T-helper 2 cell treated with Interferon-gamma antibody and Interleukin-4, amounts not matched to agents 100 ng/mL and 5 ng/mL, for 36 hours (primary cell): ENCODE measurements at regions not wholly inside any gene's neighbourhood (a gene's known extent, or its start where the extent isn't known, plus 50 kb on each side); places are given as distances from the start of the nearest gene placed in this dataset.

Source experiments
- intact Hi-C: fragments of 100-400 bp; cut with micrococcal nuclease; formaldehyde crosslinking; loops from one replicate; pipeline ENCODE4 v1.15.1; 2023

DNA sequence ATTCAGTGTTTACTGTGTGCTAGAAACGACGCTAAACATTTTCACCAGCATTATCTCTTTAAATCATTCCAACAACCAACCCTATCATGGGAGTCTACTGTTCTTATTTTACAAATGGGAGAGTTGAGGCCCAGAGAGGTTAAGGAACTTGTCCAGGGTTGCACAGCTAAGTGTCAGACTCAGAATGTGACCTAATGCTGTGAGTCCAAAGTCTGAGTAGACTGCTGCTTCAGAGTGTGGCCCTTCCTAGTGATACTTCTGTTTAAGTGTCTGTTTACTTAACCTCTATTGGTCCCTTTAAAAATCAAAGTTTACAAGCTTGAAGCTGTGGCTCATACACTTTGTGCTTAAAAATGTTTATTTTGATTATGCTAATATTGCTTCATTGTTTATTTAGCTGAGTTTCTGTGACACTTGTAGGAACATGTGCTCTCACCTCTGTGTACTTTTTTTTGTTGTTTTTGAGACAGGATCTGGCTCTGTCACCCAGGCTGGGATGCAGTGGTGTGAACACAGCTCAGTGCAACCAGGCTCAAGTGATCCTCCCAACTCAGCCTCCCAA is 84.4 kb upstream of the SYPL1 start:
- intact Hi-C loops, result no loop called here

DNA sequence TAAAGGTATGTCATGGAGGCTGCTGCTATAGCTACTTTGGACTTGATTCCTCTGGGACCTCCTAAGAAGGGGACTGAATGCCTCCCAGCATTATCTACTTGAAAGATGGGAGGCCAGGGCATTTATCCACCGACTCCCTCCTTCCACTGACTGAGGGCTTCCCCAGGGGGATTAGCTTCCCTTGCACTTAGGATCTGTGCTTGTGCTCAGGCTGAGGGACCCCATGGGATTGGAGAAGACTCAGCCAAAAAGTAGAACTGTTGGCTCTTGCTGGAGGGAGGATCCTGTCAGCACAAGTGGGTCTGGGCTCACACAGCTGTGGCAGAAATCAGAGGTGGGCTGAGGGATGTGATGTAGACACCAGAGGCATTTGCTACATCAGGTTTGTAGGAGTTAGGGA is 81.5 kb upstream of the SYPL1 start:
- intact Hi-C loops, result no loop called here

DNA sequence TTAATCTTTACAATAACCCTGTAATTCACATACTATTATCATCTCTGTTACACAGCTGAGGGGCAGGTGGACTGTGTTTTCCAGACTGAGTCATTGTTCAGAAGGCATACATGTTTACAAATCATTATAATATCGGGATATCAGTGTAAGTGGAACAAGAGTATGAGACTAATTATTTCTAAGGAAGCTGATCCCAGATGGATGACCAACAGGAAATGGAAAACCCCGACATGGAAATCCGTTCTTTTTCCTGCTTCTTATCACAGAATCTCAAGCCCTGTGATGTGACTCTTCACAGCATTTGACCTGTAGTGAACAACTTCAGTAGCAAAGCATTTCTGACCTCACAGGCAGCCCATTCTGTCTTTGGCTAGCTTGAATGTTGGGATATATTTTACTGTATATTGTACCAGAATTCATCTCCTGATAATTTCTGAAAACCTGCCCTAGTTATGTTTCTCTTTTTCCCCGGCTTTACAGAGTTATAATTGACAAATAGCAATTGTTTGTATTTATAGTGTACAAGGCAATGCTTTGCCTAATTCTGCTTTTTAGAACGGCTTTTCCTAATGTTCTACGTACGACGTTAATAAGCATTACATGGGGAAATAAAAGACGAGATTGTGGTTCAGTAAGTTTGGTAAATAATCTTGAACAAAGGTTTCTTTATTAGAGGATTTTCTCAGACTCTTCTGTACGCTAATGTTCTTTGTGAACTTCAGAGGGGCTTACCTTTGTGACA is 78.6 kb upstream of the SYPL1 start:
- intact Hi-C loops, result no loop called here

DNA sequence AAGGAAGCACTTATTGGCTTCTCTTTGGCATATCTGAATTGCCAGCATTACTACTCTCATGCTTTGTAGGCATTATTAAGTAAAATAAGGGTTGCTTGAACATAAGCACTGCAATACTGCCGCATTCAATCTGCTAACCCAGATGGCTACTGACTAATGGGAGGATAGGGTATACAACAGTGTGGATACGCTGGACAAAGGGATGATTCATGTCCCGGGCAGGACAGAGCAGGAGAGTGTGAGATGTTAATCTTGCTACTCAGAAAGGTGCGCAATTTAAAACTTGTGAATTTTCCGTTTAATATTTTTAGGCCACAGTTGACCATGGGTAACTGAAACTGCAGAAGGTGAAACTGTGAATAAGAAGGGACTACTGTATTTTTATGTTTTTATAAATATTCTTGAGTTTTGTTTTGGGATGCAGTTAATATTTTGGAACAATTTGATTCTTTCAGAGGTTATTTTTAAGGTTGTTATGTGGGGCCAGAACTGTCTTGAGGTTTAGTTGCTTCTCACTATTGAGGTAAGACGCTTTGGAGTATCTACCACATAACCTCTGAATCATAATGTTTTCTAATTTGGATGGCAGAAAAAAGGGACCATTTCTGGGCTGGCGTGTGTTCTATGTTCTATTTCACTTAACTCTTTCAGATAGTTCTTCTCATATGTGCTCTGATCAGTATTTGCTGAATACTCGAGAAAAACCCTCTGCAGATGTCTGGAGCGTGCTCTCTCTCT is 75.7 kb upstream of the SYPL1 start:
- intact Hi-C loops, result no loop called here

DNA sequence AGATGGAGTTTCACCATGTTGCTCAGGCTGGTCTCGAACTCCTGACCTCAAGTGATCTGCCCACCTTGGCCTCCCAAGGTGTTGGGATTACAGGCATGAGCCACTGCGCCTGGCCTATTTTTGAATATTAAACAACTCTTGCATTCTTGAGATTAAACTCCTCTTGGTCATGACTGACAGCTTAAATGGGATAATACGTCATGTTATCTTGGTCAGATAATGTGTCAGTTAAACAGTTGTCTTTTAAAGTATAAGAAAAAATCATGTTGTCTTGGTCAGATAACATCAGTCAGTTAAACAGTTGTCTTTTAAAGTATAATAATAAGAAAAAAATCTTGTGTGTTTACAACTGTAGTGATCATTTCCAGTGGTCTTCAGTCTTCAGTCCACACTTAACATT is 73.6 kb upstream of the SYPL1 start:
- intact Hi-C loops, result no loop called here

DNA sequence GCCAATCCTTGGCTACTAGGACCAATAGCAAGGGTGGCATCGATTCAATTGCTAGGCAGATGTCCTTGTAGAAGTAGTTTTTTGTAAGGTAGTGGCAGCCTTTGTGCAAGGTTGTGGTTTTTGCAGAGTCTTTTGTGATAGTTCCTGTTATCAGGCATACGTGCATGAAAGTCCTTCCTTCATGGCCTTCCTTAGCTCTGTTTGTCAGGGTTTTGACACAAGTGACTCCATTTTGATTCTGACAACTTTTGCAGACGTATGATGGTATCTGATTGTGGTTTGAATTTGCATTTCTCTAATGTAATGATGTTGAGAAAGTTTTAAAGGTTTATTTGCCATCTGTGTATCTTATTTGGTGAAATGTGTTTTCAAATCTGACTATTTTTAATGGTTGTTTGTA is 71.8 kb upstream of the SYPL1 start:
- intact Hi-C loops, result no loop called here

DNA sequence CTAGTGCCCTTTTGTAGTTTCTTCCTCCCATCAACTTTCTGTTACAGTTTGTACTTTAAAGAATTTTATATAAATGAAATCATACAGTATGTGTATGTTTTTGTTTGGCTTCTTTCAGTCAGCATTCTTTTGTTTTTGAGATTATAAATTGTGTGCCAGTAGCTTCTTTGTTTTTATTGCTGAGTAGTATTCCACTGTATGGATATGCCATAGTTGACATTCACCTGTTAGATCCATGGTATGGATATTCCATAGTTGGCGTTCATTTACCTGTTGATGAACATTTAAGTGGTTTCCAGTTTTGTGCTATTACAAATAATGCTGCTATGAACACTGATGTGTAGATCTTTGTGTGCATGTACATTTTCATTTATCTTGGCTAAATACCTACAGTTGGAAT is 70.8 kb upstream of the SYPL1 start:
- intact Hi-C loops, result no loop called here

DNA sequence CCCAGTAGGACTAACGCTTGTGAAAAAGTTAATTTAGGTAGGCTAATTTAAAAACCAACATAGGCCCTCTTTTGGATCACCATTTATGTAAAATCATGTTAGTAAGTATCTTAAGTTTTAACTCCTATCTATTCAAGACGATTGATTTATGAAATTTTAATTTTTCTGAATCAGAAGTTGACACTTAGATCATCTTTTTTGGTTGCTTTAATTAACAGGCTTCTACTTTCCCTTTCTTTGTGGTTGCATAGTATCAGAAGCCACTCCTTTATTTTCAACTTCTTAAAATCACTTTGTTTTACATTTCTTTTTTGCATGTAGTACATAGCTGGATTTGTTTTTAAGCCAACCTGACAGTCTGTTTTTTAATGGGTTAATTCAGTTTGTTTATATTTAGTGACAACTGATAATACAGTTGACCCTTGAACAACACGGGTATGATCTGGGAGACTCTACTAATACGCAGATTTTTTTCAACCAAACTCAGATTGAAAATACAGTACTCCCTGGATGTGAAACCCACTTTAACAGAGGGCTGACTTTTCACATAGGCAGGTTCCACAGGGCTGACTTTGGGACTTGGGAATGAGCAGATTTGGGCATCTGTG is 69.7 kb upstream of the SYPL1 start:
- intact Hi-C loops, result no loop called here

DNA sequence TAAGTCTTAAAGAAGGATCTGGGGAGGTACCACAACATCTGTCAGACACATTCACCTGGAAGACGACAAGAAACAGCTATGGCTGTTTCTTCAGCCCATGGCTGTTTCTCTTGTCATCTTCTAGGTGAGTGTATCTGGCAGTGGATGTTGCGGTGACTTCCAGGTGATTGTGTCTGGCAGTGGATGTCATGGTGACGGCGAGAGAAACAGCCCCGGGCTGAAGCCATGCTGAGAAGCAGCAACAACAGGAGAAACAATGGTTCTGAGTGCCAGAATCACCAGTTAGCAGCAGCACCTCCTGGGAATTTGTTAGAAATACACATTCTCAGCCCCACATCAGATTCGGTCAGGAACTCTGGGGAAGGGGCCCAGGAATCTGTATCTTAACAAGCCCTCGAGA is 68.6 kb upstream of the SYPL1 start:
- intact Hi-C loops, result no loop called here

DNA sequence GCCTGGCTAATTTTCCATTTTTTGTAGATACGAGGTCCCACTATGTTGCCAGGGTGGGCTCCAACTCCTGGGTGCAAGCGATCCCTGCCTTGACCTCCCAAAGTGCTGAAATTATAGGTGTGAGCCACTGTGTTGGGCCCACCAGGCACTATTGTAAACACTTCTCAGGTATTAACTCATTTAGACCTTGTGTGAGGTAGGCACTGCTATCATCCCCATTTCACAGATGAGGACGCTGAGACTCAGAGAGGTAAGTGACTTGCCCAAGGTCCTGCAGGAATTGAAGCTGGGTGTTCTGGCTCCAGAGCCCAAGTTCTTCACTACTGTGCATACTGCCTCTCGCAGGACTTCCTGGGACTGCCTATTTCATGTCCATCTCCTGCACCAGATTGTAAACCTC is 67.1 kb upstream of the SYPL1 start:
- intact Hi-C loops, result loop anchor here (5.0 kb wide), 1 partner anchor 188 kb away; no protein-coding TSS in a partner anchor

DNA sequence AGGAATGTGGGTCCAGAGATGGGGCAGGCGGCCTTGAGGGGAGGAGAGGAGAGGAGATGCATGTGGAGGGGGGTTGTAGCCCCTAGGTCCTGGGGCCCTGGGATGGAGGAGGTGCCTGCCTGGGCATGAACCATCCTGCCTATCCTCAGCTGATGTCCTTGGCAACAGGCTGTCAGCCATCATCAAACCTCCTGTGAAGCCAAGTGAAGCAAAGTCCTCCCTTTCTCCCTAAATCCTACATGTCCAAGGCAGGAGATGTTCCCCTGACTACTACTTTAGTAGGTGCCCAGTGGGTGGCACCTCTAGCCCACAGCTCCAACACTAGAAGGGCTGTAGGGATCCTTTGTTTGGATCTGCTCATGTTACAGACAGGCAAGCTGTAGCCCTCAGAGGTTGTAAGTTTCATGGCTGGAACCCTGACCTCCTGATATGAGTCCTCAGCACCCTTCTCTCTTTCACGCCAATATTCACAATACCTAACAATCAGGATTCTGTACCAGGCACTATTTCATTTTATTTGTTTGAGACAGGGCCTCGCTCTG is 66.6 kb upstream of the SYPL1 start:
- intact Hi-C loops, result loop anchor here (5.0 kb wide), 1 partner anchor 189 kb away; no protein-coding TSS in a partner anchor

DNA sequence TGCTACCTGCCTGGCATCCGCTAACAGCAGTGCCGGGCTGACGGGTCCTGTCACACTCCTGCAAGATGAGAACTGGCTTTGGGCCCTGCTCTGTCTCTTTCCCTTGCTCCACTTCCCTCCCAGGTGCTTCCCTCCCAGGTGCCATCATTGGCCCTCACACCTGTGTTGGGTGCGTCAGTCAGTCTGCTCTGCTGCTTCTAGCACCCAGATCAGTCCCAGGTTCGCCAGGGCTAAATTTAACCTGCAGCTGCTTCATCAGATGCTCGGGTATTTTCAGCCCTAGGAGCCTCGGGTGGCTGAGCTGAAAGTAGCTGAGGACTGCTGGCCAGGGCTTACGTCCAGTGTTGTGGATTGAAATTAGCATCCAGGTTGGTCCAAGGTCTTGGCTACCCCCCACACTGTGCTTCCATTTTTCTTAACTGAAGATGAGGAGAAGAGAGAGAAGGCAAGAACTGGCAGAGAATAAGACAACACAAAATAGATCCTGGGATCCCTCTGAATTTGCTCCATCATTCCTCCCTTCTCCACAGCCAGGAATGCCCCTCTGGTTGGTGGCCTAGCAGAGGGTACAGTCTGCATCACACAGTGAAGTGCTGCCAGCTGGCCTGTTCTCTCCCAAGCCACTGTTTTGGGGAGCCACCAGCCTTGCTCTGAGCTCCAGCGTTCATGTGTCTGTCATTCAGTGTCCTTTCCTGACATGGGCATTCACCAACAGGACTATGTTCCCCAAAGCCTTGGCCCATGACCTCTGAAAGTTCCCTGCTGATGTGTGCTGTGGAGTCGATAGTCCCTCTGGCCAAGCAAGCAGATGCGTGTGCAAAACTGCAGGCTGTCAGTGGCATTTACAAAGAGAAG is 65.9 kb upstream of the SYPL1 start:
- intact Hi-C loops, result loop anchor here (5.0 kb wide), 1 partner anchor 189 kb away; no protein-coding TSS in a partner anchor

DNA sequence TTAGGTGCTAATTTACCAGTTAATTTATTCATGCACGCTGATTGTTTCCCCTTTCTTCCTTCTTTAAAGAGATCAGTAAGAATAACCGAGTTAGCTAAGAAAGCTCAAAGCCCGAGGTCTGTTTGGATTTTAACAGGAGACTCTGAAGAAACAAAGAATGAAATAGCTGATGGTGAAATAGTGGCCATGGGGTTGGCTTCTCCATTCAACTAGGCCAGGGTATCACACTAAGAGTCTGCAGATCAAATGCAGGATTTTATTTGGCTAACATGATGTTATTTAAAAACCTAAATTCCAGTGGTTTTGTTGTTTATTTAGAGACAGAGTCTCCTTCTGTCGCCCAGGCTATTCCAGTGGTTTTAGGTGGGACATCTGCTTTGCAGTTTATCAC is 65.2 kb upstream of the SYPL1 start:
- intact Hi-C loops, result loop anchor here (5.0 kb wide), 1 partner anchor 190 kb away; no protein-coding TSS in a partner anchor

DNA sequence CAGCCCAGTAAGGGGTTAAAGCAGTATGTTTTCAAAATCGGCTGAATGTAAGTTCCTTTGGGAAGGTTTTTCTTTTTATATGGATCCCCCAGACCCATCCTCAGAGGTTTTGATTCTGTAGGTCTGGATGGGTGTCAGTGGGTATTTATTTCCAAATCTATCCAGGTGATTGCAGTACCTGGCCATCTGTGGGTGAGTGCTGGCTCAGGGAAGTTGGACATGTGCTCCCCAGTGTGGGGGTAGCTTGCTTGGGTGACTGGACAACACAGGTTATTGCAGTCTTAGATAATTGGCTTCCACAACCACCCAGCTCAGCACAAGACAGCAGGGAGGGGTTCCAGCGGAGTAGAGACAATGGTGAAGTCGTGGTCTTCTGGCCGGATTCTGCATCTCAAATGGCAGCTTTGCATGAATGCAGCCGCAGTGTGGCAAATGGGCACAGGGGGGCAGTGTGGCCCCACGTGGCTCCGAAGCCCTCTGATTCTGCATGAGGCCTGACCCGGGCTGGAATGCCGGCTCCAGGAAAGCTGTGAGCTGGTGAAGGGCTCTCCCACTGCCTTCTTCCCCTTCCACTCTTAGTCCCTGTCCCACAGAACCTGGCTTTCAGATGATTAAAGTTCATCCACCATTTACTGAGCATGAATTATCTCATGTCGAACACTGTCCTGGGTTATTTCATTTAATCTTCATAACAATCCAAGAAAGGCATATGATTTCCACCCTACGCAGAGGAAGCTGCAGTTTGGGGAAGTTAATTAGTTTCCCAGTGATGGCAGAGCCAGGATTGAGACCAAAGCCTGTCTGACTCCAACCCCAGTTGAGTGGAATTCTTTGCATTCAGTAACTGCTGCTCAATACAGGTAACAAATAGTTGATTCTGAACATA is 64.5 kb upstream of the SYPL1 start:
- intact Hi-C loops, result loop anchor here (1.0 to 5.0 kb wide), 4 partner anchors 191 to 562 kb away; no protein-coding TSS in a partner anchor

DNA sequence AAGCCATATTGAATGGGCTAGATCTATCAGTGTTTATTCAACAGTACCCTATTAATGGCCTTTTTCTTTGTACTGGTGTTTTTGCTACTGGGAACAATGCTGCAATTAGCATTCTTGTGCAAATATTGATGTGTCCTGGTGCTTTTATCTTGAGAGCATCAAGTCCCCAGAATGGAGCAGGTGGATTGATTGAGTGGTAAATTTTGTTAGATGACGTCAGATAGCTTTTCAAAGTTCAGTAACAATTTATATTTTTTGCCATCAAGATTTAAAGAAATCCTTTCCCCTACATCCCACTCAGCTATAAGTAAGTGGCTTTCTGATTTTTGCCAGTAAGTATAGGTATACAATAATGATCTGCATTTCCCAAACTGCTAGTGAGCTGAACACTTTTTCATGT is 63.4 kb upstream of the SYPL1 start:
- intact Hi-C loops, result loop anchor here (5.0 kb wide), 1 partner anchor 192 kb away; no protein-coding TSS in a partner anchor

DNA sequence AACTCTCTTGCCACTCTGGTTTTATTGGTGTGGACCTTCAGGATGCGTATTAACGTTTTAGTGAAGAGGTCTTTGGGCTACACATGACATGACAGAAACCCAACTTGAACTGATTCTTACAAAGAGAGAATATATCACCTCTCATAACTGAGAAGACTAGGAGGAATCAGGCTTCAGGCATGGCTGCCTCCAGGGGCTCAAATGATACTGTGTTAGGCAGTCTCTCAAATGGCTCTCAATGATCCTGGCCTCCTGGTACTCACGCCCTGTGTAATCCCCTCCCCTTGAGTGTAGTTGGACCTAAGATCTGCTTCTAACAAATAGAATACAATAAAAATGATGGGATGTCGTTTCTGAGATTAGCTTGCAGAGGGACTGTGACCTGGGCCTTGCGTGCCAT is 58.5 kb upstream of the SYPL1 start:
- intact Hi-C loops, result no loop called here

DNA sequence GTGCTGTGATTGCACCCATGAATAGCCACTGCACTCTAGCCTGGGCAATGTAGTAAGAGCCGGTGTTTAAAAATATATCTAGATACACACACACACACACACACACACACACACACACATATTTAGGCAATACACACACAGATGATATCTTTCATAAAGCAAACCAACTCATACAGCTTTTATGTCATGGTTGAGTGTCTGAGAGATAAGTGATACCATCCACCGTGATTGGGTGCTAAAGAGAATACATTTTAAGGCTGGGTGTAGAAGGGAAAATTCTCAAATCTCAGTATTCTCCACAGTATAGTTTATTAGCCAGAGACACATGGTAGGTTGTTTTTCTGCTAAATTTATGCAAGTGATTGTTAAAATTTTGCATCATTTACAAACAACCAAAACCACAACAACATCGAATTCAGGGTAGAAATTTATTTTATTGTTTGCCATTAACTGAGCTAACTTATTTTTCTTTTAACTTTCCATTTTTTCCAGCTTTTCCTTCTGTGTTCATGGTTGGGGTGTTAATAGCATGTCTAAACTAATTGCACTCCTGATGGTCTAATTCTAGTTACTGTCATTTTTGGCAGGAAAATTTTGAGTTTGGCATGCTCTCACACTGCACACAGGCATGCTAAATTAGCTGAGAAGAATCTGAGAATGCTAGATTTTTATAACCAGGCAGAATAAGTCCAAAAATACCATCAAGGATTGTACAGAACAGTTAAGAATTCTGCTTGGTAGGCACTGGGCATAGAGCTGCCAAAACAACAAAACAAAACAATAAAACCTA is 57.9 kb upstream of the SYPL1 start:
- intact Hi-C loops, result no loop called here

DNA sequence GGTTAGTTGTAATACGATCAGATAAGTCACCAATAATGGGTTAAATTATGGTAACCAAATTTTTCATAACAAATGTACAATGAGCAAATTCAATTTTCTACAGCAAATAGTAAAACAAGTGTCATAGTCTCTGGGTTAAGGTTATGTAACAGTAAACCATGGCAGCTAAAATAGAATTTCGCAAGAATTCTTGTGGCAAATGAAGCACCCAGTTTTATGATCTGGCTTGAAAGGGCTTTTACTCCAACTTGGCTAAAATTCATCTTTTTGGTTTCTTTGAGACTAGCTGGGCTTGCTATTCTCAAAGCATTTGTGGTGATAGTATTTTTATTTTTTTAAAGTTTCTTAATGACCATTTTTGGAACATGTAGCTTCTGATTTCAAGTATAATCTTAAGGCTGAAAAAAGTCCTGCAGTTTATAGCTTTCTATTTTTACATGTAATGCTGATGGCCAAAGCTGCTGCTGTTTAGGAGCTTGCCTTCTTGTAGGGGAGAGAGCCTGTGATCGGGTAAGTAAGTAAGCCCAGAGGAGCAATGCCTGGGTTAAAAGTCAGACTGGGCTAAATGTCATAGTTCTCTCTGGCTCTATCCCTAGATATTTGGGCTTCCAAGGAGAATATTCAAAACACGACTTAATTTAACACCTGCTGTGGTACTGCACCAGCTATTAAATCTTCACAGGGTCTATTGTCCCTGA is 55.5 kb upstream of the SYPL1 start:
- intact Hi-C loops, result no loop called here
